HEK293T (cell line): ENCODE measurements at regions not wholly inside any gene's neighbourhood (a gene's known extent, or its start where the extent isn't known, plus 50 kb on each side); places are given as distances from the start of the nearest gene placed in this dataset.

ENCODE experiments used
- ARNT ChIP-seq: fragments of 450-650 bp; IDR thresholded peaks from 2 replicates; pipeline ENCODE4 v1.6.1; 2017; ENCODE audit warnings: mild to moderate bottlenecking
- BHLHE40 ChIP-seq: fragments of 450-650 bp; IDR thresholded peaks from 2 replicates; pipeline ENCODE4 v1.6.1; 2016; ENCODE audit warnings: mild to moderate bottlenecking, moderate library complexity, borderline replicate concordance
- ELF4 ChIP-seq: fragments of 450-650 bp; IDR thresholded peaks from 2 replicates; pipeline ENCODE4 v1.6.1; 2017; ENCODE audit warnings: antibody characterized with exemption
- HDGF ChIP-seq: fragments of 450-650 bp; IDR thresholded peaks from 2 replicates; pipeline ENCODE4 v1.6.1; 2017; ENCODE audit warnings: antibody characterized with exemption, borderline replicate concordance
- LEF1 ChIP-seq: fragments of 450-650 bp; IDR thresholded peaks from 2 replicates; pipeline ENCODE4 v1.6.1; 2017; ENCODE audit warnings: mild to moderate bottlenecking, borderline replicate concordance
- NFRKB ChIP-seq: fragments of 450-650 bp; IDR thresholded peaks from 2 replicates; pipeline ENCODE4 v1.6.1; 2016; ENCODE audit warnings: mild to moderate bottlenecking, moderate library complexity
- SP1 ChIP-seq: fragments of 450-650 bp; IDR thresholded peaks from 2 replicates; pipeline ENCODE4 v1.6.1; 2017
- SUZ12 ChIP-seq: fragments of 450-650 bp; IDR thresholded peaks from 2 replicates; pipeline ENCODE4 v1.6.1; 2016; ENCODE audit warnings: mild to moderate bottlenecking
- ZNF384 ChIP-seq: fragments of 450-650 bp; IDR thresholded peaks from 2 replicates; pipeline ENCODE4 v1.6.1; 2016

DNA sequence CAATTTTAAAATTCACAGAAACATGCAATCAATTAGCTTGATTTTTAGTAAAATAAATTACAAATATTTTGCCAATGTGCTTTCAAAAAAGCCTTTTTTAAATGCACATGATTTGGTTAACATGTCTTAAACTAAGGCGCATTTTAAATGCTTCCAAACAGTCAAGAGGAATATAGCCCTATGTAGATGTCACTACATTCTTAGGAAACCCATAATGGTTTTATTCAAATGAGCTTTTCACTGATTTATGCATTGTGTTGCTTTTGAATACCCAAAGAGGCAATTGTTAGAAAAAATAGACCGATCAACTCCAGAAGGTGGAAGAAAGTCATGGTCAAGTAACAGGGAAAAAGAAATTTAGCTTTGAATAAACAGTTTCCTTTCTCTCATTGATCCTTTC lies 366.9 kb upstream of the PPP2R3A start:
- no peak for TF ChIP-seq ZNF384
- no peak for TF ChIP-seq NFRKB
- TF ChIP-seq BHLHE40: no peak
- no peak for TF ChIP-seq HDGF
- TF ChIP-seq SP1: no peak
- no peak for TF ChIP-seq LEF1
- no peak for TF ChIP-seq ELF4
- no peak for TF ChIP-seq SUZ12
- TF ChIP-seq ARNT: no peak
